ENCODE measurements at regions not wholly inside any gene's neighbourhood (a gene's known extent, or its start where the extent isn't known, plus 50 kb on each side); places are given as distances from the start of the nearest gene placed in this dataset.

DNA sequence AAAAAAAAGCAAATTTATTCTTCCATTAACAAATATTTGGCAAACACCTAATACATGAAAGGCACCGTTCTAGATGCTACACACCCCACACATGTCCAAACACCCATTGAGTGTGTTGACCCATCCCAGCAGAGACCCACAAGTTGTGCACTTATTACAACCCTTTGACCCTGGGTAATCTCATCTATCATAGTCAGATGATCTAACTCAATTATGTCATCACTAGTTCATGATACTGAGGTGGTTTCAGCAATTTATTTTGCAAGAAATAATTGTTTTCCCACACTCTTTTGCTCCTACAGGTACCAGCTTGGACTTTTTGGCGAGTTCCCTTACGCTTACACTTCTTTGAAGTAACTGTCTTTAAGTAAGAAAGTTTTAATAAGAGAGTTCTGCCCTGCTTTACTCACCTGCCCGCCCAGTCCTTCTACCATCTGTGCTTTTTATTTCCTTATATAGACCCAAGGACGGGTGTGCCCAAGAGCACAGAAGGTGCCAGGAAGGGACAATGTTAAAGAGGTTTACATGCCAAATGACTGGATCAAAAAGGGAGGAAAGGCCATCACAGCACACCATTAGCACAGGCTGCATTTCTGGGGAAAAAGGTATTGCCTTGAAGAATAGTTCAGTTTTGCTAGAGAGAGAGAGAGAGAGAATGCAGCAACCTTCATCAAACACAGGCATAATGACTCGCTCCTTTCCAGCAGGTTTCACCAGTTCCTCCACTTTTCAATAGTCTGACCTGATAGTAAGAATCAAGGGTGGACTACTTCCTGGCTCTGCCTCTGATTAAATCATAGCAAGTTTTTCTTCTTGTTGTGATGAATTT is 54.5 kb upstream of the ATP11B start:
- BruUV-seq (replicated peaks): no TSS peak
- POLR2A ChIA-PET (ENCODE audit: low non-redundant PET): no interaction called here
- CTCF ChIA-PET: no interaction called here

DNA sequence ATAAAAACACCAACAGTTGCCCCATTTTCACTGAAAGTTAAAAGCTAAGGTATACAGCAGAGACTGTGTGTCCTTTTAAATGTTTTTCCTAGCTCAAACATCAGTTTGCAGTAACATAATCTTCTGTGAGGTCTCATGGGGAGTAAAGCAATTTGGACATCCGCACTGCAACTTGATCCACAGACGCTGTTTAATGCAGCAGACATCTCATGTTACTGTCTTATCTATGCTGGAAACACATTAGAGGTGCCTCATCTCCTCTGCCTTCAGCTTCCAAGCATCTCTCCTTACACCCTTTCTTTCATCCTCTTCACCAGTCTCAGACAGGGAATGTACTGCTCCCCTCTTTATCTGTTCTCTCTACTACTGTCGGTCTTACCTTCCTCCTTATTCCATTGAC is 53.7 kb upstream of the ATP11B start:
- Histone ChIP-seq H3K4me1 (ENCODE audit: insufficient read depth, low read length, poor library complexity, severe bottlenecking) (peaks cover 12% of the 10 kb centered on the region), H3K9me3 (ENCODE audit: low read depth, low read length, poor library complexity, severe bottlenecking) (no peaks in the 10 kb centered on the region), H3K4me3 (ENCODE audit: low read depth, low read length, poor library complexity, severe bottlenecking) (no peak overlapping the region), H3K36me3 (ENCODE audit: insufficient read depth, low read length, poor library complexity, severe bottlenecking) (no peaks in the 10 kb centered on the region), H3K27ac (ENCODE audit: low read depth, low read length, poor library complexity, severe bottlenecking) (no peak overlapping the region), H3K27me3 (replicated peaks; ENCODE audit: insufficient read depth, low read depth, low read length, poor library complexity) (no peaks in the 10 kb centered on the region)
- ChIA-PET CTCF (no interaction called here), POLR2A (ENCODE audit: low non-redundant PET) (no interaction called here)
- TF ChIP-seq CTCF (conservative IDR thresholded peaks at IDR 0.05; ENCODE audit: low read depth, low read length) (no peak), EZH2 (IDR thresholded peaks at IDR 0.05; ENCODE audit: borderline replicate concordance, low read depth, low read length, poor library complexity, severe bottlenecking) (no peak)
- no TSS peak for BruUV-seq (replicated peaks)
- intact Hi-C loops (cut with micrococcal nuclease; ENCODE audit: unreplicated experiment): no loop called here
- DNase-seq (ENCODE audit: low spot score): peak; percentile 79

More for the DNA sequence above, 54.5 kb upstream of the ATP11B start:
- DNase-seq (ENCODE audit: low spot score): no peak
- H3K9me3 ChIP-seq (ENCODE audit: low read depth, low read length, poor library complexity, severe bottlenecking): no peaks in the 10 kb centered on the region
- H3K27me3 ChIP-seq (replicated peaks; ENCODE audit: insufficient read depth, low read depth, low read length, poor library complexity): no peaks in the 10 kb centered on the region
- H3K4me3 ChIP-seq (ENCODE audit: low read depth, low read length, poor library complexity, severe bottlenecking): no peak overlapping the region
- no peak overlapping the region for H3K27ac ChIP-seq (ENCODE audit: low read depth, low read length, poor library complexity, severe bottlenecking)
- no peak for TF ChIP-seq CTCF (conservative IDR thresholded peaks at IDR 0.05; ENCODE audit: low read depth, low read length)
- TF ChIP-seq EZH2 (IDR thresholded peaks at IDR 0.05; ENCODE audit: borderline replicate concordance, low read depth, low read length, poor library complexity, severe bottlenecking): no peak
- intact Hi-C loops (cut with micrococcal nuclease; ENCODE audit: unreplicated experiment): no loop called here
- peaks cover 12% of the 10 kb centered on the region for H3K4me1 ChIP-seq (ENCODE audit: insufficient read depth, low read length, poor library complexity, severe bottlenecking)
- no peaks in the 10 kb centered on the region for H3K36me3 ChIP-seq (ENCODE audit: insufficient read depth, low read length, poor library complexity, severe bottlenecking)

DNA sequence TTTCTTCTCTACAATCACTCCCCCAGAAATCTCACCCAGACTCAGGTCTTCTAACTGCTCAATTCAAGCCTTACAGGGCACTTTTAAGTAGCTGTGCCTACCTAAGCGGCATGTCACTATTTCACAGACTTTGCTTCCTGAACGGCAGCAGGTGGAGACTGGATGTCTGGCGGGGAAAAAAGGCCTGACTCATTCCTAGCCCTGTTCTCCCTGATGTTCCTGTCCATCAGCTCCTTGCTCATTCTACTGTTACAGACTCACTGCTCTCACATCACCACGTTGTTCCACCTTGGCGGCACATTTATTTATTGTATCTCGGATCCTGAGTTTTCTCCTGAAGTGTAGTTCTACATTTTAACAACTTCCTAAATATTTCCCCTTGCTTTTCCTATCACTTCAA is 52.6 kb upstream of the ATP11B start:
- Histone ChIP-seq H3K36me3 (ENCODE audit: insufficient read depth, low read length, poor library complexity, severe bottlenecking) (no peaks in the 10 kb centered on the region), H3K27ac (ENCODE audit: low read depth, low read length, poor library complexity, severe bottlenecking) (no peak overlapping the region), H3K4me3 (ENCODE audit: low read depth, low read length, poor library complexity, severe bottlenecking) (no peak overlapping the region), H3K27me3 (replicated peaks; ENCODE audit: insufficient read depth, low read depth, low read length, poor library complexity) (no peaks in the 10 kb centered on the region), H3K9me3 (ENCODE audit: low read depth, low read length, poor library complexity, severe bottlenecking) (no peaks in the 10 kb centered on the region), H3K4me1 (ENCODE audit: insufficient read depth, low read length, poor library complexity, severe bottlenecking) (peaks cover 12% of the 10 kb centered on the region)
- ChIA-PET POLR2A (ENCODE audit: low non-redundant PET) (interaction anchor here (0.5 kb wide), 1 partner anchor 14 kb away, joined by 3 read pairs; no protein-coding TSS in a partner anchor), CTCF (no interaction called here)
- TF ChIP-seq CTCF (conservative IDR thresholded peaks at IDR 0.05; ENCODE audit: low read depth, low read length) (no peak), EZH2 (IDR thresholded peaks at IDR 0.05; ENCODE audit: borderline replicate concordance, low read depth, low read length, poor library complexity, severe bottlenecking) (no peak)
- BruUV-seq (replicated peaks): no TSS peak
- intact Hi-C loops (cut with micrococcal nuclease; ENCODE audit: unreplicated experiment): no loop called here
- DNase-seq (ENCODE audit: low spot score): no peak
